NT2/D1 (cell line): ENCODE measurements at regions not wholly inside any gene's neighbourhood (a gene's known extent, or its start where the extent isn't known, plus 50 kb on each side); places are given as distances from the start of the nearest gene placed in this dataset.
"Not testable (repeated sequence)": the region's sequence is repeated elsewhere in the genome, so short reads cannot be mapped to it uniquely, and the experiment has no call there.

Experiments
- DNase-seq: peaks from one replicate; pipeline ENCODE4 v3.0.0-alpha.2; 2011; ENCODE audit warnings: low read depth, low spot score
- H3K27me3 ChIP-seq: 2 replicates; pipeline ENCODE4 v1.6.0; 2011; ENCODE audit warnings: mild to moderate bottlenecking; ENCODE audit not compliant: insufficient read length, insufficient read depth
- H3K36me3 ChIP-seq: 2 replicates; pipeline ENCODE4 v1.6.1; 2011; ENCODE audit warnings: mild to moderate bottlenecking, low read length, mixed read lengths; ENCODE audit not compliant: insufficient read depth, insufficient read length
- H3K4me1 ChIP-seq: 2 replicates; pipeline ENCODE4 v1.5.1; 2011; ENCODE audit not compliant: insufficient read depth, insufficient read length
- H3K4me3 ChIP-seq: 2 replicates; pipeline ENCODE4 v1.5.1; 2011; ENCODE audit warnings: low read depth; ENCODE audit not compliant: insufficient read length
- H3K9ac ChIP-seq: 2 replicates; pipeline ENCODE4 v1.6.0; 2011; ENCODE audit warnings: low read depth; ENCODE audit not compliant: insufficient read length
- H3K9me3 ChIP-seq: 2 replicates; pipeline ENCODE4 v1.5.1; 2011; ENCODE audit warnings: mild to moderate bottlenecking, low read length; ENCODE audit not compliant: insufficient read depth
- SUZ12 ChIP-seq: IDR thresholded peaks from 2 replicates; pipeline ENCODE4 v1.6.1; 2011; ENCODE audit not compliant: insufficient read length, insufficient read depth; ENCODE audit errors: extremely low read depth
- YY1 ChIP-seq: IDR thresholded peaks from 2 replicates; pipeline ENCODE4 v1.6.1; 2011; ENCODE audit not compliant: insufficient read length, insufficient read depth
- ZNF274 ChIP-seq: IDR thresholded peaks from 2 replicates; pipeline ENCODE4 v1.6.1; 2011; ENCODE audit warnings: mild to moderate bottlenecking, low read depth, low read length

GRCh38 chr6:28785962-28786679 lies 137.7 kb downstream of the TRIM27 start:
- no peak for TF ChIP-seq SUZ12
- TF ChIP-seq YY1, result no peak
- TF ChIP-seq ZNF274, result no peak
- no peaks in the 10 kb centered on the region for H3K36me3 ChIP-seq
- H3K4me3 ChIP-seq, result no peak overlapping the region
- no peak for DNase-seq
- H3K9ac ChIP-seq, result no peak overlapping the region
- H3K4me1 ChIP-seq, result no peaks in the 10 kb centered on the region
- no peaks in the 10 kb centered on the region for H3K9me3 ChIP-seq
- peaks cover 40% of the 10 kb centered on the region for H3K27me3 ChIP-seq

GRCh38 chr6:28789553-28790083 lies 134.2 kb downstream of the TRIM27 start:
- DNase-seq, result no peak
- H3K36me3 ChIP-seq, result no peaks in the 10 kb centered on the region
- peaks cover 47% of the 10 kb centered on the region for H3K27me3 ChIP-seq
- no peak for TF ChIP-seq YY1
- no peak for TF ChIP-seq ZNF274
- no peak for TF ChIP-seq SUZ12
- no peaks in the 10 kb centered on the region for H3K9me3 ChIP-seq
- H3K9ac ChIP-seq, result peak overlapping the region; percentile 56
- no peaks in the 10 kb centered on the region for H3K4me1 ChIP-seq
- peak overlapping the region; percentile 69 for H3K4me3 ChIP-seq

- no peaks in the 10 kb centered on the region for H3K9me3 ChIP-seq
- H3K36me3 ChIP-seq, result no peaks in the 10 kb centered on the region
- TF ChIP-seq ZNF274 (no peak), YY1 (no peak), SUZ12 (no peak)
- no peak overlapping the region for H3K4me3 ChIP-seq
- peaks cover 54% of the 10 kb centered on the region for H3K27me3 ChIP-seq
- H3K9ac ChIP-seq, result no peak overlapping the region
- H3K4me1 ChIP-seq, result no peaks in the 10 kb centered on the region
- no peak for DNase-seq
These were observed 132.8 kb downstream of the TRIM27 start for GRCh38 chr6:28791002-28791383.

GRCh38 chr6:28794175-28795002 lies 129.4 kb downstream of the TRIM27 start:
- Histone ChIP-seq H3K9ac (peak overlapping the region; percentile 39), H3K4me3 (peak overlapping the region; percentile 44), H3K9me3 (no peaks in the 10 kb centered on the region), H3K36me3 (no peaks in the 10 kb centered on the region), H3K27me3 (peaks cover 29% of the 10 kb centered on the region), H3K4me1 (no peaks in the 10 kb centered on the region)
- DNase-seq, result no peak
- no peak for TF ChIP-seq SUZ12

- H3K36me3 ChIP-seq, H3K27me3 ChIP-seq, H3K9ac ChIP-seq, H3K4me3 ChIP-seq, H3K4me1 ChIP-seq, DNase-seq, H3K9me3 ChIP-seq: not testable (repeated sequence)
These were observed 123.1 kb downstream of the TRIM27 start for GRCh38 chr6:28800647-28801046.

- Histone ChIP-seq H3K4me3 (no peak overlapping the region), H3K4me1 (no peaks in the 10 kb centered on the region), H3K9ac (no peak overlapping the region), H3K27me3 (peaks cover 3% of the 10 kb centered on the region), H3K9me3 (no peaks in the 10 kb centered on the region), H3K36me3 (no peaks in the 10 kb centered on the region)
- DNase-seq, result no peak
- no peak for TF ChIP-seq SUZ12
- no peak for TF ChIP-seq ZNF274
- TF ChIP-seq YY1, result no peak
These were observed 121.1 kb downstream of the TRIM27 start for GRCh38 chr6:28802417-28803336.

- TF ChIP-seq YY1, result no peak
- no peak for TF ChIP-seq SUZ12
- no peak for TF ChIP-seq ZNF274
- Histone ChIP-seq H3K9ac (no peak overlapping the region), H3K27me3 (peaks cover 3% of the 10 kb centered on the region), H3K4me1 (no peaks in the 10 kb centered on the region), H3K36me3 (no peaks in the 10 kb centered on the region), H3K4me3 (no peak overlapping the region), H3K9me3 (no peaks in the 10 kb centered on the region)
- DNase-seq, result no peak
These were observed 120.5 kb downstream of the TRIM27 start for GRCh38 chr6:28803337-28803709.
